Muscle of leg (tissue), 3 donors: ENCODE measurements at regions not wholly inside any gene's neighbourhood (a gene's known extent, or its start where the extent isn't known, plus 50 kb on each side); places are given as distances from the start of the nearest gene placed in this dataset.
"Not testable (repeated sequence)": the region's sequence is repeated elsewhere in the genome, so short reads cannot be mapped to it uniquely, and the experiment has no call there.

Source experiments
- DNase-seq: peaks from one replicate; pipeline ENCODE4 v3.0.0; 2013
- H3K27ac ChIP-seq: one replicate; pipeline ENCODE4 v1.5.1; 2013; ENCODE audit warnings: mild to moderate bottlenecking, low read length, control low read depth
- H3K27me3 ChIP-seq: one replicate; pipeline ENCODE4 v1.6.1; 2013; ENCODE audit warnings: low read length; ENCODE audit not compliant: control insufficient read depth, insufficient read depth
- H3K36me3 ChIP-seq: one replicate; pipeline ENCODE4 v1.6.1; 2013; ENCODE audit warnings: low read length; ENCODE audit not compliant: control insufficient read depth, insufficient read depth
- H3K4me1 ChIP-seq: one replicate; pipeline ENCODE4 v1.6.1; 2013; ENCODE audit warnings: low read length; ENCODE audit not compliant: control insufficient read depth, insufficient read depth
- H3K4me3 ChIP-seq: one replicate; pipeline ENCODE4 v1.5.1; 2013; ENCODE audit warnings: low read length, control low read depth
- H3K9me3 ChIP-seq: replicated peaks from 2 replicates; pipeline ENCODE4 v1.6.1; 2013; ENCODE audit warnings: low read depth, low read length; ENCODE audit not compliant: control insufficient read depth
- WGBS: methylation state at CpG from one replicate; pipeline ENCODE4 v1.1.5; 2013; ENCODE audit warnings: missing lambda C conversion rate; ENCODE audit not compliant: insufficient coverage; 5-methylcytosine and 5-hydroxymethylcytosine counted together

DNA sequence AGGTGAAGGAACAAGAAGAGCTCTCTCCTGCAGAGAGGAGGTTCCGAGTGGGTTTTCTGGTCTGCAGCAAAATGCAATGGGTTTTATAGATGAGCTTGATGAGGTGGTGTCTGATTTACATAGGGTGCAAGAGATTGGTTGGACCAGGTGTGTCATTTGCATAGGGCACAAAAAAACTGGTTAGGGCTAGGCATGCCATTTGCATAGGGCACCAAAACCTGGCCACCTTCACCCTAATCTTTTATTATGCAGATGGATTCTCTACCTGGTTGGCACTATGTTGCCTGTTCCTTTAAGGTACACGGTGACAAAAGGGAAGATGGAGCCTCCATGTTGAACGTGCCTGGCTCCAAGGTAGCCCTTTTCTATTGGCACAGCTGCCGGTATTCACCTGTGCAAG is 94.5 kb upstream of the PRKX start:
- peaks cover 25% of the 10 kb centered on the region for H3K27me3 ChIP-seq
- H3K36me3 ChIP-seq = no peaks in the 10 kb centered on the region
- 52% methylated on average over 3 of the region's 4 CpGs for WGBS
- no peak for DNase-seq
- H3K4me3 ChIP-seq = no peak overlapping the region
- H3K27ac ChIP-seq = no peak overlapping the region
- no peaks in the 10 kb centered on the region for H3K9me3 ChIP-seq
- H3K4me1 ChIP-seq = no peaks in the 10 kb centered on the region

DNA sequence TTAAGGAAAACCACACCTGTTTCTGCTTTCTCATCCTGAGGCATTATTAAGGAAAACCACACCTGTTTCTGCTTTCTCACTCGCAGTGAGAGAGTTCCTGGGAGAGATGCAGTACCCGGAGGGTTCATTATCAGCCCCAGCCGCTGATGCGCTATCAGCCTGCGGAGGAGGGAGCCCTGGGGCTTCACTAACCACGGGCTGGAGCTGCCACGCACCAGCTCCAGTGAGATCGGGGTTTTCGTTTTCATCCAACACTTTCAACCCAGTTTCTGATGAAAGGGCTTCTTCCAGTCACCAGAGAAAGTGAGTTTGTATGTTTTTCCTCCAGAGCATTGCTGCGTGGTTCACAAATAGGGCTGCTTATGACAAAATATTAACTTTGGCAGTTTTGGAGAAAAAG is 93.2 kb upstream of the PRKX start:
- Histone ChIP-seq H3K4me3 (no peak overlapping the region), H3K4me1 (no peaks in the 10 kb centered on the region), H3K36me3 (no peaks in the 10 kb centered on the region), H3K9me3 (no peaks in the 10 kb centered on the region), H3K27me3 (peaks cover 25% of the 10 kb centered on the region), H3K27ac (no peak overlapping the region)
- WGBS = 34% methylated on average over 4 of the region's 10 CpGs
- DNase-seq = no peak

DNA sequence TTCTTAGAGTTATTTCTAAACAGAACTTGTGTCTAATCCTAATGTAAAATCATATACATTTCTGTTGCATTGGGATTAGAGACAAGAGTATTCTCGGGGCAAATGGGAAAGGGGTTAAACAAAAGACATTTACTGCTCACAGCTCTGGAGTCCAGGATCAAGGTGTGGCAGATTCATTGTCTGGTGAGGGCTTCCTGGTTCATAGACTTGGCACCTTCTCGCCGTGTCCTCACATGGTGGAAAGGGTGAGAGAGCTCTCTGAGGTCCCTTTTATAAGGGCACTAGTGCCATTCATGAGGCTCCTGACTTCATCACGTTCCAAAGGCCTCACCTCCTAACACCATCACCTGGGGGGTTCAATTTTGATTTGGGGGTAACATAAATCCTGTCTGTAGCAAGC is 90.3 kb upstream of the PRKX start:
- no peak overlapping the region for H3K27ac ChIP-seq
- WGBS = 60% methylated on average over 1 of the region's 4 CpGs
- H3K9me3 ChIP-seq = no peaks in the 10 kb centered on the region
- no peaks in the 10 kb centered on the region for H3K36me3 ChIP-seq
- H3K4me1 ChIP-seq = no peaks in the 10 kb centered on the region
- no peak for DNase-seq
- H3K4me3 ChIP-seq = no peak overlapping the region
- peaks cover 25% of the 10 kb centered on the region for H3K27me3 ChIP-seq

DNA sequence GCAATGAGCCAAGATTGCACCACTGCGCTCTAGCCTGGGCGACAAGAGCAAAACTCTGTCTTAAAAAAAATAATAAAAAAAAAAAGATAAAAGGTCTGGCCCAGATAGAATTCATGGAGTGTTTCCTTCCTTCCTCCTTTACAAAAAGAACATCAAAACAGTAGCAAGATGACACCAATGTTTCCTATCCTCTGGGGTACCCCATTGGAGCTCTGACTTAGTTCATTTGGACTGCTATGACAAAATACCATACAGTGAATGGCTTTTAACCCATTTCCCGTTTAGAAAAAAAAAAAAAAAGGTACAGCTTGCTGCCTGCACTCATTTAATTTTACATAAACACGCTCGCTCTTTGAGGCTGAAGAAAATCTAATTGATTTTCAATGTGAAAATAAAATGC is 89.9 kb upstream of the PRKX start:
- Histone ChIP-seq H3K27ac (no peak overlapping the region), H3K4me3 (no peak overlapping the region), H3K9me3 (no peaks in the 10 kb centered on the region), H3K4me1 (no peaks in the 10 kb centered on the region), H3K27me3 (peaks cover 26% of the 10 kb centered on the region), H3K36me3 (no peaks in the 10 kb centered on the region)
- DNase-seq = no peak
- WGBS = no CpG with 5 or more reads among the region's 5 CpGs

DNA sequence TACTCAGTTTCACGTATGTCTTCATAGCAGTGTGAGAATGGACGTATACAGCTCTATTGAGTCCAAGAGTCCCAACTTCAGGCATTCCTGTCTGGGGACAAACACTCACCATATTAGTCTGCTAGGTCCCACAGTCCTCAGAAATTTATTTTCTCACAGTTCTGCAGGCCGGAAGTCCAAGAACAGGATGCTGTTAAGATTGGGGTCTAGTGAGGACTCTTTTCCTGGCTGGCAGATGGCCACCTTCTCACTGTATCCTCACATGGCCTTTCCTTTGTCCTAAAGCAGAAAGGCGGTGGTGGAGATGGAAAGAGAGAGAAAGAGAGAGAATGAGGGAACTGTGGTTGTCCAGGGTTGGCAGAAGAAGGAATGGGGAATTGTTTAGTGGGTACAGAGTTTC is 82.0 kb upstream of the PRKX start:
- not testable (repeated sequence) for H3K4me3 ChIP-seq, DNase-seq

DNA sequence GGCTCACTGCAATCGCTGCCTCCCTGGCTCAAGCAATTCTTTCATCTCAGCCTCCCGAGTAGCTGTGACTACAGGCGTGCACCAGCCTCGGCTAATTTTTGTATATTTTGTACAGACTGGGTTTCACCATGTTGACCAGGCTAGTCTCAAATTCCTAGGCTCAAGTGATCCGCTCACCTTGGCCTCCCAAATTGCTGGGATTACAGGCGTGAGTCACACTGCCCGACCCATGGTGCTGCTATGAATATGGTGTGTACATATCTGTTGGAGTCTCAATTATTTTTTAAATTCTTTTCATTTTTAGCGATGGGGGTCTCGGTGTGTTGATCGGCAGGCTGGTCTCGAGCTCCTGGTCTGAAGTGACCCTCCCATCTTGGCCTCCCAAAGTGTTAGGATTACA is 78.0 kb upstream of the PRKX start:
- Histone ChIP-seq H3K4me3 (no peak overlapping the region), H3K9me3 (no peaks in the 10 kb centered on the region), H3K36me3 (no peaks in the 10 kb centered on the region), H3K27ac (no peak overlapping the region), H3K27me3 (peaks cover 31% of the 10 kb centered on the region), H3K4me1 (no peaks in the 10 kb centered on the region)
- no peak for DNase-seq
- WGBS = 75% methylated on average over 2 of the region's 11 CpGs

More for the DNA sequence above, 82.0 kb upstream of the PRKX start:
- H3K9me3 ChIP-seq, H3K27ac ChIP-seq, H3K36me3 ChIP-seq, H3K4me1 ChIP-seq: not testable (repeated sequence)
- peaks cover 13% of the 10 kb centered on the region for H3K27me3 ChIP-seq
- 70% methylated on average over 2 of the region's 4 CpGs for whole genome bisulfite sequencing

DNA sequence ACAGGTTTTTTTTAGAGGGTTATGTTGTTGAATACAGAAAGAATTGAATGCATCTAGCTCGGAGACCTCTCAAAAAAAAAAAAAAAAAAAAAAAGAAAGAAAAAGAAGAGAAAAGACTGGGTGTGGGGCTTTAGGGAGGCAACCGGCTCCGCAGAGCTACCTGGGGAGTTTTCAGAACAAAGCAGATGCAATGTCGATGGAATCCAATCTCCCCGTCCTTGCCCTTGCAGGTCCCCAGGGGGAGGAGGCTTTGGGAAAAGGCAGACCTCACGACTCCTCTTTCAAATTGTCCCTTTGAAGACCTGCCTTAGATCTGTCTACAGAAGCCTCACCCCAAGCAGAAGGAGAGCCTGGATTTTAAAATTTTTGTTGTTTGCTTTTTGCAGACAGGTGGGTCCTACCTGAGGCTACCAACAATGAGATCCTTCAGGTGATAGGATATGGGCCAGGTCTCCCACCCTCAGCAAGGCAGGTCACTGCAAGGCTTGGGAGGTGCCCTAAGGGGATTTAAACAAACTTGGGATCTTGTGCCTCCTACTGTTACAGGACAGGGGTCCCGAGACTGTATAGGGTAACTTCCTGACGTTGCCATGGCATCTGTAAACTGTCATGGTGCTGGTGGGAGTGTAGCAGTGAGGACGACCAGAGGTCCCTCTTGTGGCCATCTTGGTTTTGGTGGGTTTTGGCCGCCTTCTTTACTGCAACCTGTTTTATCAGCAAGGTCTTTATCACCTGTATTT is 75.2 kb upstream of the PRKX start:
- Histone ChIP-seq H3K27me3 (peaks cover 32% of the 10 kb centered on the region), H3K9me3 (no peaks in the 10 kb centered on the region), H3K4me3 (no peak overlapping the region), H3K4me1 (no peaks in the 10 kb centered on the region), H3K36me3 (no peaks in the 10 kb centered on the region), H3K27ac (no peak overlapping the region)
- 12% methylated on average over 5 of the region's 10 CpGs for WGBS
- no peak for DNase-seq

DNA sequence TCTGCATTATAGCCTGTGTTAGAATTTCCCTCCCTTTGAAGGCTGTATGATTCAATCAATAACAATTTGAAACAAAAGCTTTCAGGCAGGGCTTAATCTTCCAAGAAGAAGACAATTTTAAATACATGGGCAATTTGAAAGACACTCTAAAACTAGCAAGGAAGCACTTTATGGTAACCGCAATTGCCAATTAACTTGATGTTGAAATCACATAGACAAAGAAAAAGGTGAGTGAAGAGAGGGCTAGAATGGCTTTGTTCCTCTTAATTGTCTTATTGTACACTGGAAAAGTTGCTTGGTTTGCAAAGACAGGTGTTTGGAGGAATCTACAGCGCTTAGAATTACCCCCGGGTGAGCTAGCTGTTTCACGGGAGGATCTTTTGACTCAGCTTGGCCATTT is 74.4 kb upstream of the PRKX start:
- no peaks in the 10 kb centered on the region for H3K4me1 ChIP-seq
- 40% methylated on average over 3 of the region's 4 CpGs for WGBS
- H3K27me3 ChIP-seq = peaks cover 30% of the 10 kb centered on the region
- no peak for DNase-seq
- H3K36me3 ChIP-seq = no peaks in the 10 kb centered on the region
- H3K4me3 ChIP-seq = no peak overlapping the region
- H3K9me3 ChIP-seq = no peaks in the 10 kb centered on the region
- H3K27ac ChIP-seq = no peak overlapping the region

DNA sequence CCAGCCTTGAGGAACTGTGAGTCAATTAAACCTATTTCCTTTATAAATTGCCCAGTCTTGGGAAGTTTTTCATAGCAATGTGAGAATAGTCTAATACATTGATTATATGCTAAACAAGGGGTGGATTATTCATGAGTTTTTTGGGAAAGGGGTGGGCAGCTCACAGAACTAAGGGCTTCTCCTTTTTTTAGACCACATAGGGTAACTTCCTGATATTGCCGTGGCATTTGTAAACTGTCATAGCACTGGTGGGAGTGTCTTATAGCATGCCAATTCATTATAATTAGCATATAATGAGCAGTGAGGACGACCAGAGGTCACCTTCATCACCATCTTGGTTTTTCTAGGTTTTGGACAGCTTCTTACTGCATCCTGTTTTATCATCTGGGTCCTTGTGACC is 72.4 kb upstream of the PRKX start:
- no CpG with 5 or more reads among the region's 2 CpGs for WGBS
- DNase-seq = not testable (repeated sequence)

DNA sequence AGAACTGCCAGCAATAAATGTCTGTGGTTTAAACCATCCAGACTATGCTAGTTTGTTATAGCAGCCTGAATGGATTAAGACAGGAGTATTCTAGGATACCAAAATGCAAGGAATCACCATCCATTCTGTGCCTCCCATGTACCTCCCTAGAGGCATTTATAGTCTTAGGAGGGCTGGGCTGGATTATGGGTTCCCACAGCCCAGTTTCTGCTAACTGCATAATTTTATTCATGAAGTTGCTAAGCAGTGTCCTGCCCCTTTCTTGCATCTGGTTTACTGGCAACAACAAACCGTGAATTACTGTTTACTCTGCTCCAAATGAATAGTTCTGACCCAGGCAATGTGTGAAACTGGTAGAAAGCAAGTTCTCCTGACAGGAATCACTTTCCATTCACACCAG is 67.1 kb upstream of the PRKX start:
- no peak overlapping the region for H3K4me3 ChIP-seq
- WGBS = no CpG with 5 or more reads among the region's 1 CpG
- no peaks in the 10 kb centered on the region for H3K36me3 ChIP-seq
- H3K27me3 ChIP-seq = peaks cover 7% of the 10 kb centered on the region
- no peaks in the 10 kb centered on the region for H3K9me3 ChIP-seq
- no peaks in the 10 kb centered on the region for H3K4me1 ChIP-seq
- H3K27ac ChIP-seq = no peak overlapping the region
- no peak for DNase-seq

More for the DNA sequence above, 72.4 kb upstream of the PRKX start:
- not testable (repeated sequence) for H3K9me3 ChIP-seq, H3K4me3 ChIP-seq, H3K36me3 ChIP-seq, H3K4me1 ChIP-seq, H3K27ac ChIP-seq
- H3K27me3 ChIP-seq = peaks cover 24% of the 10 kb centered on the region

DNA sequence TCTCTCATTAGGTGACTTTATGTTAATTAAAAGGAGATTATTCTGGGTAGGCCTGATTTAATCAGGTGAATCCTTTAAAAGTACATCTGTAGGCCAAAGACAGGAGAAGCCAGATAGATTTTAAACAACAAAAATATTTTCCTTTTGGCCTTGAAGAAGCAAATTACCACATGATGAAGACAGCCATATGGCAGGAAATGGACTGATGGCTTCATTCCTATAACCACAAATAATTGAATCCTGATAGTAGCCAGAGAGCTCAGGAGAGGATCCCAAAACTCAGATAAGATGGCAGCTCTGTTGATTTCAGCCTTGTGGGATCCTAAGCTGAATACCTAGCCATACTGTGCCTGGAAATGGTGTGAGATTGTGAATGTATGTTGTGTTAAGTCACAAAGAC is 66.1 kb upstream of the PRKX start:
- Histone ChIP-seq H3K4me3 (no peak overlapping the region), H3K9me3 (no peaks in the 10 kb centered on the region), H3K27me3 (peaks cover 7% of the 10 kb centered on the region), H3K4me1 (no peaks in the 10 kb centered on the region), H3K36me3 (no peaks in the 10 kb centered on the region), H3K27ac (no peak overlapping the region)
- DNase-seq = no peak
